HL-60 (cell line): ENCODE measurements at regions not wholly inside any gene's neighbourhood (a gene's known extent, or its start where the extent isn't known, plus 50 kb on each side); places are given as distances from the start of the nearest gene placed in this dataset.

Experiments
- CTCF ChIP-seq: IDR thresholded peaks from one replicate; pipeline ENCODE4 v1.5.1; 2011; ENCODE audit warnings: low read length, control low read depth, inconsistent platforms; ENCODE audit not compliant: insufficient read depth
- SPI1 ChIP-seq: IDR thresholded peaks from 2 replicates; pipeline ENCODE4 v1.6.1; 2012; ENCODE audit warnings: low read depth, mild to moderate bottlenecking, borderline replicate concordance

DNA sequence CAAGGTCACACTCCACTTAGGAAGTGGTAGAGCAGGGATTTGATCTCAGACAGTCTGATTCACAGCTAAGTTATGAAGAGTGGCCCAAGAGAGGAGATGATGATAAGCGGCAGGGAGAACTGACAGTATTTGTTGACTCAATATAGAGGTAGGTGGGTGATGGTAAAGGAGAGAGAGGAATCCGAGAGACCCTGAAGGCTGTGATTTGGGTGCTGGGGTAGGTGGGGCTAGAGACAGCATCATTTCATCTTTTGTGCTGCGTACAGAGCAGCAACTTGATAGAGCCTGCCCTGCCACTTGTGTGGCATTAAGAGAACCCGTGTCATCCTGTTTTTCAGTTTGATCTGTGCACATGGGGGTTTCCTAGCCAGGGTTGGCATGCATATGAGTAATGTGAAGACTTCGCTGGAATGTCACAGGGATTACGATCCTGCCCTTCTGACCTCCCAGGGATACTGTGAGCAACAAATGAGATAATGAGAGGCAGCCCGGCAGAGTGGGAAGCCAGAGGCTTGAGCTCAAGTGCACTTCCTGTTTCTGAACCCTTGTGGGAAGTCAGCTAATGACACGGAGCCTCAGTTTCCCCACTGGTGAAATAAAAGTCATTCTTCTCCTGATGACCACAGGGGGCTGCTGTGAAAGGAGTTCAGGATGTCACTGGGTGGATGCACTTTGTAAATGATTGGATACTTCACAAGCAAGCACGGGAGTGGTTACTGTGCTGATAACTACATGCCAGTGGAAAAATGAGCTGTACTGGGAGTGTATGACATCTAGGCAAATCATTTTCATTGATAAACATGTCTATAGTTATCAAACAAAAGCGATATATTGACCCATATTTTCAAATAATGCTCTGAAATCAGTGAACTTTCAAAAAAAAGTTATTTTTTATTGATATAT lies 59.5 kb upstream of the IGF1 start:
- TF ChIP-seq CTCF (no peak), SPI1 (no peak)
